ENCODE measurements at regions not wholly inside any gene's neighbourhood (a gene's known extent, or its start where the extent isn't known, plus 50 kb on each side); places are given as distances from the start of the nearest gene placed in this dataset.

- TF ChIP-seq CTCF (conservative IDR thresholded peaks at IDR 0.05; ENCODE audit: low read depth, low read length), result no peak
- no peak overlapping the region for H3K4me3 ChIP-seq (ENCODE audit: low read depth, low read length)
- DNase-seq (ENCODE audit: low read depth), result no peak
These were observed 54.2 kb downstream of the MSX1 start for GRCh38 chr4:4913628-4914027.

GRCh38 chr4:4914059-4914820, 54.8 kb downstream of the MSX1 start:
- H3K4me3 ChIP-seq (ENCODE audit: low read depth, low read length), result no peak overlapping the region
- peak; percentile 51 for DNase-seq (ENCODE audit: low read depth)
- TF ChIP-seq CTCF (conservative IDR thresholded peaks at IDR 0.05; ENCODE audit: low read depth, low read length), result no peak

- no peak for DNase-seq (ENCODE audit: low read depth)
- no peak overlapping the region for H3K4me3 ChIP-seq (ENCODE audit: low read depth, low read length)
- TF ChIP-seq CTCF (conservative IDR thresholded peaks at IDR 0.05; ENCODE audit: low read depth, low read length), result no peak
These were observed 55.7 kb downstream of the MSX1 start for GRCh38 chr4:4914965-4915845.

GRCh38 chr4:4918067-4918466, 58.6 kb downstream of the MSX1 start:
- no peak for TF ChIP-seq CTCF (conservative IDR thresholded peaks at IDR 0.05; ENCODE audit: low read depth, low read length)
- DNase-seq (ENCODE audit: low read depth), result no peak
- no peak overlapping the region for H3K4me3 ChIP-seq (ENCODE audit: low read depth, low read length)

GRCh38 chr4:4919927-4920326, 60.5 kb downstream of the MSX1 start:
- H3K4me3 ChIP-seq (ENCODE audit: low read depth, low read length), result no peak overlapping the region
- no peak for TF ChIP-seq CTCF (conservative IDR thresholded peaks at IDR 0.05; ENCODE audit: low read depth, low read length)
- DNase-seq (ENCODE audit: low read depth), result no peak

GRCh38 chr4:4921077-4921476, 61.6 kb downstream of the MSX1 start:
- H3K4me3 ChIP-seq (ENCODE audit: low read depth, low read length), result no peak overlapping the region
- DNase-seq (ENCODE audit: low read depth), result no peak
- no peak for TF ChIP-seq CTCF (conservative IDR thresholded peaks at IDR 0.05; ENCODE audit: low read depth, low read length)

Measured in choroid plexus epithelial cell (primary cell).